OCI-LY1 (cell line): ENCODE measurements at regions not wholly inside any gene's neighbourhood (a gene's known extent, or its start where the extent isn't known, plus 50 kb on each side); places are given as distances from the start of the nearest gene placed in this dataset.

ENCODE experiments used
- CTCF ChIP-seq: fragments of 200-600 bp; sonication (generic), shearing (Covaris generic); IDR thresholded peaks from 2 replicates; pipeline ENCODE4 v1.5.1; 2017; ENCODE audit warnings: mild to moderate bottlenecking, antibody characterized with exemption, low read length, moderate library complexity, mixed read lengths
- EZH2 ChIP-seq: fragments of 200-600 bp; sonication (generic), shearing (Covaris generic); IDR thresholded peaks from 2 replicates; pipeline ENCODE4 v1.8.0; 2017; ENCODE audit warnings: borderline replicate concordance, mixed run types, mild to moderate bottlenecking, antibody characterized with exemption, low read length, moderate library complexity, mixed read lengths

DNA sequence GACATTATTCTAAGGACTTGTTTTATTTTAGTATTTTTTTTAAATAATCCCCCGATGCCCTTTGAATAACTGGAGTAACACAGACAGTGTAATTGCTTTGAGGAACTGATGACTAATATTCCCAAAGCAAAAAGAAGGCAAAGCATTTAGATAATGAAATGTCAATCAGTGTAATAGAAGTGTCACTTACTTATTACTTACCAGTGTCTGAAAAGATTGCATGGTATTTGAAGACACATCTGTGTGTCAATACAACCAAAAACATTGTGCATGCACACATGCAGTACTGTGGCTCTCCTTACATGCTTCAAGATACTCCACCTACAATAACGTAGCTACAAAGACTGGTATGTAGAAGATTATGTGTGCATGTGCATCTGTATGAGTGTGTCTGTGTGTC is 264.0 kb upstream of the ANO5 start:
- TF ChIP-seq CTCF = no peak
- no peak for TF ChIP-seq EZH2
